Head of caudate nucleus (tissue), 42 donors: ENCODE measurements at regions not wholly inside any gene's neighbourhood (a gene's known extent, or its start where the extent isn't known, plus 50 kb on each side); places are given as distances from the start of the nearest gene placed in this dataset.
"Not testable (repeated sequence)": the region's sequence is repeated elsewhere in the genome, so short reads cannot be mapped to it uniquely, and the experiment has no call there.

Source experiments
- DNase-seq, 42 donors: peaks; one replicate each; pipeline versions ENCODE4 v3.0.0 to v3.0.0-alpha.2; 2020 to 2021; ENCODE audit warnings: mixed read lengths in 7 of 42
- intact Hi-C: fragments of 100-400 bp; cut with DNase I; formaldehyde crosslinking; loops from one replicate; pipeline ENCODE4 v1.15.0; 2022

GRCh38 chr6:85360794-85361642 lies 88.9 kb upstream of the NT5E start:
- intact Hi-C loops: no loop called here
- no peak for DNase-seq

- intact Hi-C loops: no loop called here
- no peak for DNase-seq
These were observed 92.2 kb upstream of the NT5E start for GRCh38 chr6:85357651-85358050.

- intact Hi-C loops: not testable (repeated sequence)
These were observed 93.1 kb upstream of the NT5E start for GRCh38 chr6:85356743-85357142.

DNA sequence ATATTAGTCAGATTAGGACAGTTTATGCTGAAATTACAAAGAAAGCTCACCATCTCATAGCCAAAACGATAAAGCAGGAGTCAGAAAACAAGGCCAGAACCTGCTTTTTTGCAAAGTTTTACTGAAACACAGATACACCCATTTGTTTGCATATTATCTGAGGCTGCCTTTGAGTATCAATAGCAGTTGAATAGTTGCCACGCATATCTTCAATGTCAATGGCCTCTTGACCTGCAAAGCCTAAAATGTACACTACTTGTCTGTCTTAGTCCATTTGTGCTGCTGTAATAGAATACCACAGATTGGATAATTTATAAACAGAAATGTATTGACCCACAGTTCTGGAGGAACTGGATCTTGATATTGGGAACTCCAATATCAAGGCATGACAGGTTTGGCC lies 94.1 kb upstream of the NT5E start:
- intact Hi-C loops: loop anchor here (2.0 kb wide), 1 partner anchor 127 kb away; no protein-coding TSS in a partner anchor
- DNase-seq: no peak

More at GRCh38 chr6:85356743-85357142, 93.1 kb upstream of the NT5E start:
- not testable (repeated sequence) for DNase-seq

DNA sequence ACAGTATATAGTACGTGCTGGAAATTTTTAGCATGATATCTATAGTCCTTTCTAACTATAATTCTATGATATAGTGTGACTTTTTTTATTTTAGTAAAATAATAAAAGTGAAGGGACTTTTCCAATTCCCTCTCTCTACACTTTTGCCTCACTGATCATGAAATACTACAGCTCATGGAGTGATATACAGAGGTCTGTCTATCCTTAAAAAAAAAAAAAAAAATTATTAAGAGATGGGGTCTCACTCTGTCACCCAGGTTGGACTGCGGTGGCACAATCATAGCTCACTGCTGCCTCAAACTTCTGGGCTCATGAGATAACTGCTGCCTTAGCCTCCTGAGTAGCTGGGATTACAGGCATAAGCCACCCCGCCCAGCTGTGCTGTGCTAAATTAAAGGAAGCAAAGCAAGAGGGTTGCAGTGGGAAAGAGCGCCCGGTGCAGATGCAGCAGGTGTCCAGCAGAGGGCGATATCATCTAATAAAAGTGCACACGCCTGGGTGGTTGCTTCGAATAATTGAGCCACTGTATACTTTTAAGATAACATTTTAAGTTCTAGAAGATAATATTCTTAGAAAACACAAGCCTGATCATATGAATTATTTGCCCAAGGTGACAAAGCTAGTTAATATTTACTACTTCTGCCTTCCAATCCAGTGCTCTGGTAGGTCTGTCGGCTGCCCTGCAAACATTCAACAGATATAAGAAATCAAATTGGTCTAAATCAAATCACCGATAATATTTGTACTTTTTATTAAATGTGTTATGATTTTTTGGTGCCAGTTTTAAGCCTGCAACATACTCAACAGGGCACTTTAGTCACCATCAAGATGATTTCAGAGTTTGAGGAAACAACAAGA lies 94.9 kb upstream of the NT5E start:
- intact Hi-C loops: loop anchor here (2.0 kb wide), 1 partner anchor 128 kb away; no protein-coding TSS in a partner anchor
- peak; percentile 31 to 86 (median 72) for DNase-seq

GRCh38 chr6:85353012-85353411 lies 96.9 kb upstream of the NT5E start:
- DNase-seq: no peak
- intact Hi-C loops: no loop called here

- intact Hi-C loops: no loop called here
- DNase-seq: peak in 1 of 42 donors; percentile 37
These were observed 101.2 kb upstream of the NT5E start for GRCh38 chr6:85348643-85349042.

DNA sequence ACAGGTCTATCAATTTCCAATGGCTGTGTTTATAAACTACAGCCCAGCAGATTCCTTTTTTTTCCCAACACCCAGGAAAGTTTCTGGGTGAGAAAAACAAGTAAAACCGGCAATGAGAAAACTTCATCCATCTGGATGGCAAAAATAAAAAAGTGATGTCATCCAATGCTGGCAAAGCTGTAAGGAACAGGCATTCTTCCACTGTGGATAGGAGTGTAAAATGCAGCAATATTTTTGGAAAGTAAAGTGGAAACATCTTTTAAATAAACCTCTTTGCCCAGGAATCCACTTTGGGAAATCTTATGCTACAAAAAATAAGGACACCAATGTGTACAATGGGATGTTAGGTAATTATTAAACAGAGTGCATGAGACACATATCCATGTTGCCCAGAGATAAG lies 102.1 kb upstream of the NT5E start:
- DNase-seq: no peak
- intact Hi-C loops: no loop called here

- intact Hi-C loops: no loop called here
- DNase-seq: no peak
These were observed 103.7 kb upstream of the NT5E start for GRCh38 chr6:85346196-85346595.

DNA sequence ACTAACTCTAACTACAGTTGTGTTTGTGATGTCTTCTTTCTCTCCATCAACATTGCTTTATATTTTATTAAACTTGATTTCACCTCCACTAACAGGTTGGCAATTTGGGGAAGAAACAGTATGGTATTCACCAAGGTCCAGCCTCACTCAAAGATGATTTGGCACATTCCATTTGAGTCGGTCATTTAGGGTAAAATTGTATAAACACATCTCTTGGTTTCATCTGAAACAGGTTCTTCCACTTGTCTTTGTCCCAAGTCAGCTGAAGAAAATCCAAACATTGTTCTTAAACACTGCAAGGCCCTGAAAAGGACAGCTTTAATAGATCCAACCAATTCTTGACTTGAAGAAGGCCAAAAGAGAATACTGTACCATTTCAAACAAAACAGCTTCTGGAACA lies 104.9 kb upstream of the NT5E start:
- intact Hi-C loops: no loop called here

GRCh38 chr6:85343428-85343827 lies 106.5 kb upstream of the NT5E start:
- DNase-seq: no peak
- intact Hi-C loops: no loop called here

More for the DNA sequence above, 104.9 kb upstream of the NT5E start:
- no peak for DNase-seq

- intact Hi-C loops: no loop called here
- DNase-seq: no peak
These were observed 120.7 kb upstream of the NT5E start for GRCh38 chr6:85329196-85329595.

GRCh38 chr6:85325811-85326210 lies 124.1 kb upstream of the NT5E start:
- intact Hi-C loops, DNase-seq: not testable (repeated sequence)

- DNase-seq: peak; percentile 32 to 91 (median 78)
- intact Hi-C loops: no loop called here
These were observed 126.3 kb upstream of the NT5E start for GRCh38 chr6:85323435-85324040.

- intact Hi-C loops: no loop called here
- no peak for DNase-seq
These were observed 127.3 kb upstream of the NT5E start for GRCh38 chr6:85322446-85323105.

GRCh38 chr6:85321906-85322305 lies 128.0 kb upstream of the NT5E start:
- no peak for DNase-seq
- intact Hi-C loops: no loop called here

- DNase-seq: no peak
- intact Hi-C loops: no loop called here
These were observed 135.3 kb upstream of the NT5E start for GRCh38 chr6:85314586-85314985.

DNA sequence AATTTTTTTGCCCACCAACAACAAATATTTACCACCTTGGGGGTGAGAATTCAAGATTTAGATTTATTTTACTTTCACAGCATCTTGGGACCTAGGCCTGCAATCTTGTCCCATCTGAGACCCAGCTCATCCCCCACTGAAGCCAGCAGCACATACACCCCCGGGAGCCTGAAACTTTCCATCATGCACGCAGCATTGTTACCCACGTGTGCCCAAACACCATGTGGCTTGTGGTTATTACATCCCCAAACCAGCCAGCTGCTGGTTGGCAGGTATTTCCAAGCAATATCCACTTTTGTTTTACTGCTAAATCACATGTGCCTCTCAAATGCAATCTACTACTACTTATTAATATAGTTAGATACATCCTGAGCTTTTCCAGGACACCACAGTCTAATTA lies 149.3 kb upstream of the NT5E start:
- intact Hi-C loops: no loop called here
- no peak for DNase-seq

GRCh38 chr6:85298553-85298952 lies 151.3 kb upstream of the NT5E start:
- no peak for DNase-seq
- intact Hi-C loops: no loop called here
